Islet precursor cell (in vitro differentiated cells): ENCODE measurements at regions not wholly inside any gene's neighbourhood (a gene's known extent, or its start where the extent isn't known, plus 50 kb on each side); places are given as distances from the start of the nearest gene placed in this dataset.
"Not testable (repeated sequence)": the region's sequence is repeated elsewhere in the genome, so short reads cannot be mapped to it uniquely, and the experiment has no call there.

Experiments
- DNase-seq: peaks from one replicate; pipeline ENCODE4 v3.0.0-alpha.2; 2018

- no peak for DNase-seq
Observed at GRCh38 chr1:99502400-99502799, 143.5 kb upstream of the PALMD start.

DNA sequence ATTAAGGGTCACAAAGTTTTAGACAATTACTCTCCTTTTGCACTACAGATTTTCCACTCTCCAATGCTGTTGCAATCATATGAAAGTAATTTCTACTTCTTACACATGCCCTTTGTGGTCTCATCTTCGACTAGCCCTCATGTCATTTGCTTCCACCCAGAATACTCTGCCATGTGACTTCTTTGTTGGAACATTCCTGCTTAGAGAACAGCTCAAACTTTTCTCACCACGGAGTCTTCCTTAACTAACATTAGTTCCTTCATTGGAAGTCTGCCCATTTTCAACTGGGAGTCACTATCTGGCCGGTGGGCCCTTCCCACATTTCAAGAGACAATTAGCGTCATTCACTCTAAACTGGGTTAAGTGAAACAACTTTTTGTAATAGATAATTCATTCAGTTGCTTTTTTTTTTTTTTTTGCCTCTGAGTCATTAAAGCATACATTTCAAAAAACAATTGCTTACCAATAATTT lies 142.6 kb upstream of the PALMD start:
- no peak for DNase-seq

DNA sequence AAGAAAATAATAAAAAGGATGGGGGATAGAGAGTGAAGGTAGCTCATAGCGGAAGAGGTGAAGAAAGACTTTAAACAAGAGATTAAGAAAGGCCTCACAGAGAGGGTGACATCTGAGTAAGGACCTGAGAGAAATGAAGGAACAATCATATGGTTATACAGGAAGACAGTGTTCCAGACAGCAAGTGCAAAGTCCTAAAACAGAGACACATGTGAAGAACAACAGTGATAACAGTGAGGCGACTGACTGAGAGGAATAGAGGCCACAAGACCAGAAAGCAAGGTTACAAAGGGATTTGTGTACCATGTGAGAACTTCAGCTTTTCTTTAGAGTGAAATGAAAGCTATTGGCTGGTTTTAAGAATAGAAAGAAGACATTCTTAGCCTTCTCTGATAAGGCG lies 141.6 kb upstream of the PALMD start:
- no peak for DNase-seq

GRCh38 chr1:99506631-99507030 lies 139.3 kb upstream of the PALMD start:
- no peak for DNase-seq

- not testable (repeated sequence) for DNase-seq
Observed at GRCh38 chr1:99507446-99507845, 138.5 kb upstream of the PALMD start.

DNA sequence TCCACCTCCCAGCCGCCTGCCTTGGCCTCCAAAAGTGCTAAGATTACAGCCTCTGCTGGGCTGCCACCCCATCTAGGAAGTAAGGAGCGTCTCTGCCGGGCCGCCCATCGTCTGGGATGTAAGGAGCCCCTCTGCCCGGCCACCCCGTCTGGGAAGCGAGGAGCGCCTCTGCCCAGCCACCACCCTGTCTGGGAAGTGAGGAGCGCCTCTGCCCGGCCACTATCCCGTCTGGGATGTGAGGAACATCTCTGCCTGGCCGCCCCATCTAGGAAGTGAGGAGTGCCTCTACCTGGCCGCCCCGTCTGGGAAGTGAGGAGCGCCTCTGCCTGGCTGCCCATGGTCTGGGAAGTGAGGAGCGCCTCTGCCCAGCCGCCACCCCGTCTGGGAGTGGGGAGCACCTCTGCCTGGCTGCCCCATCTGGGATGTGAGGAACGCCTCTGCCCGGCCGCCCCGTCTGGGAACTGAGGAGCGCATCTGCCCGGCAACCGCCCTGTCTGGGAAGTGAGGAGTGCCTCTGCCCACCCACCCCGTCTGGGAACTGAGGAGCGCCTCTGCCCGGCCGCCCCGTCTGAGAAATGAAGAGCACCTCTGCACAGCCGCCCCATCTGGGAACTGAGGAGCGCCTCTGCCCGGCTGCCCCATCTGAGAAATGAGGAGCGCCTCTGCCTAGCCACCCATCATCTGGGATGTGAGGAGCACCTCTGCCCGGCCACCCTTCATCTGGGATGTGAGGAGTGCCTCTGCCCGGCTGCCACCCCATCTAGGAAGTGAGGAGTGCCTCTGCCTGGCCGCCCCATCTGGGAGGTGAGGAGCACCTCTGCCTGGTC lies 137.8 kb upstream of the PALMD start:
- no peak for DNase-seq

DNA sequence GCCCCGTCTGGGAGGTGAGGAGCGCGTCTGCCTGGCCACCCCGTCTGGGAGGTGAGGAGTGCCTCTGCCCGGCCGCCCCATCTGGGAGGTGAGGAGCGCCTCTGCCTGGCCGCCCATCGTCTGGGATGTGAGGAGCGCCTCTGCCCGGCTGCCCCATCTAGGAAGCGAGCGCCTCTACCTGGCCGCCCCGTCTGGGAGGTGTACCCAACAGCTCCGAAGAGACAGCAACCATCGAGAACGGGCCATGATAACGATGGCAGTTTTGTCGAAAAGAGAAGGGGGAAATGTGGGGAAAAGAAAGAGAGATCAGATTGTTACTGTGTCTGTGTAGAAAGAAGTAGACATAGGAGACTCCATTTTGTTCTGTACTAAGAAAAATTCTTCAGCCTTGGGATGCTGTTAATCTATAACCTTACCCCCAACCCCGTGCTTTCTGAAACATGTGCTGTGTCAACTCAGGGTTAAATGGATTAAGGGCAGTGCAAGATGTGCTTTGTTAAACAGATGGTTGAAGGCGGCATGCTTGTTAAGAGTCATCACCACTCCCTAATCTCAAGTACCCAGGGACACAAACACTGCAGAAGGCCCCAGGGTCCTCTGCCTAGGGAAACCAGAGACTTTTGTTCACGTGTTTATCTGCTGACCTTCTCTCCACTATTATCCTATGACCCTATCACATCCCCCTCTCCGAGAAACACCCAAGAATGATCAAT lies 137.0 kb upstream of the PALMD start:
- DNase-seq = not testable (repeated sequence)

GRCh38 chr1:99514823-99515552 lies 130.9 kb upstream of the PALMD start:
- not testable (repeated sequence) for DNase-seq

- no peak for DNase-seq
Observed at GRCh38 chr1:99516141-99516540, 129.8 kb upstream of the PALMD start.

- no peak for DNase-seq
Observed at GRCh38 chr1:99520121-99520520, 125.8 kb upstream of the PALMD start.

- no peak for DNase-seq
Observed at GRCh38 chr1:99525331-99525730, 120.6 kb upstream of the PALMD start.

DNA sequence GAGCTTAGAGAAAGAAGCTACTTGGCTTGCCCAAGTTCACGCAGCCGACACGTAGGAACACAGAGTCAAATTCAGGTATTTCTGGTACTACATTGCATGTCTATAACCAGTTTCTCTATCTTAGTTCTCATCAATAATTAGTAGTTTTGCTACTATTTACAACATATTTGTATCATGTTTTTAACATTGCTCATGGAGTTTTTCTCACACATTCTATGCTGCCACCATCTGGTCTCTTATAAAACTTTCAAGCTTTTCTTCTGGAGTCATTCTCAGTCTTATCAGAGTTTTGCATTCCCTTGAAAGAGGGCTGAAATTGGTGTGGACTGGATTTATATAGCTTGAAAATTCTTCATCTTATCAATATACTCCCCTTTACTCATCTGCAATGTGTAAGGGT lies 118.8 kb upstream of the PALMD start:
- DNase-seq = no peak

DNA sequence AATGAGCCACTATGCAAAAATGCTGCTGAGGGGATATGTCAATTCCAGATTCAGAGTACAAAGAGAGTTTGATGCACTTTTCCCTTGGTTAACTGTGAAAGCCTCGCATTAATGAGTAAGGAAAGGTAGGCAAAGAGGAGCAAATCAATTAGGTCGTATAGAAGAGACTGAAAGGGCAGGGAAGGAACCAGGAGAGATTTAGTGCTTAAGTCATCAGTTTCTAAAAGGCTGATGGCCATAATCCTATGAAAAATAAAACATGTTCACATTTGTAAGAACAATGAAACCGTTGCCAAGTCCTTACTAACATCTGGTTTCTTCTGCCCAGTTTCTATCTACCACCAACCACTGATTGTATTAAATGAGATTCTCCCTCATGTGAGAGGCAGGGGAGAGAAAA lies 118.4 kb upstream of the PALMD start:
- no peak for DNase-seq

- DNase-seq = no peak
Observed at GRCh38 chr1:99529002-99529401, 116.9 kb upstream of the PALMD start.

DNA sequence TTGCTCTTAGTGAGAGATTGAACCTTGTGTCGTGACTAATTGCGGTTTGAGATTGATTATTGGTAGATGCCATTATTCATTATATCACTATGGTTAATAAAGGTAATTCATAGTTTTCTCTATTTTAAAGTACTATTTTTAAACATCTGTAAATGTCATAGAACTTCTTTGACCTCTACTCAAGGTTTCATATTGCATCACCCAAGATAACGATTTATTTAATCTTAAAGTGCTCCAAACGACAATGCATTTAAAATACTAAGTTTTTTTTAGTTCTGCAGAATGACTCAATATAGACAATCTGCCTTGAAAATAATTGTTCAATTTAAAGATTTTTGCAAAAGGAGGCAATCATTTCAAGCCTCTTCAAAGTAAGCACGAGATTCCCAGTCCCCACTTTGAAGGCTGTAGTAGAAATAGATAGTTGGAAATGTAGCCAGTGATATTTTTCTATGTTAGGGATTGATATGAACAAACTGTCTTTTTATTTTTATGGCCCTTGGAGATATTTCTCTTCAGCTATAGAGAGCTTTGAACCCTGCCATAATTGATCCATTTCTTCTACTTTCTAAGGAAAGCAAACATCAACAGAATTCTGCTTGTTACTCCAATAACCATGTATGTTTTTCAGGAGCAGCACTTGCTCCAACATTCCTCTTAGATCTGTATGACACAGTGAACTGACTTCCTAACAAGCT lies 114.2 kb upstream of the PALMD start:
- no peak for DNase-seq

- DNase-seq = no peak
Observed at GRCh38 chr1:99532276-99532580, 113.7 kb upstream of the PALMD start.

DNA sequence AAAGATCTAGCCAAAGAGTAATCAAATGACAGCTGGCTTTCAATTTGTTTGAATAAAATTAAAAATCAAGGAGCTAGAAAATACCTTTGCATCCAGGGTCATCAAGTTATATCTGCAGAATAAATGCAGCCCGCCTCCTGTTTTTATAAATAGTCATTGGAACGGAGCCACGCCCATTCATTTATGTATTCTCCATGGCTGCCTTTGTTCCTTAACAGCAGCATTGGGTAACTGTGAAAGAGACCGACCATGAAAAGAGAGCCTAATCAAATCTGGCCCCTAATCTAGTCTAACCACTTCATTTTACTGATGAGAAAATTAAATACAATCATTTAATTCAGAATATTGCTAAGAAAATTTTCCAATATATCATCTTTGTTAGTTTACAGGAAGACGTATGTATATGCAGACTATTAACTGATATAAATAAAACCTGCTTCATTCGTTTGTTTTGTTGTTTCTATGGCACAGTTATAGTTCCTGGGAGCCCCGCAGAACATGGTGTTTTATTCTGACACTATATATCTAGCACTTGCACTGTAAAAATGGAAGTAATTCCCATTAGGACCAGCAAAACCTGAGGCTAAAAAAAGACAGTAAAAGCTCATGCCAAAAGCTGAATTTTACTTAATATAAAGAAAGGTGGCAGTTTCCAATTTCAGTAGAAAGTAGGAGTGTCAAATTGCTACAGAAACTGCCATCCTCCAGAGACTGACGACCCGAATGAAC lies 111.8 kb upstream of the PALMD start:
- no peak for DNase-seq

- no peak for DNase-seq
Observed at GRCh38 chr1:99534638-99534930, 111.3 kb upstream of the PALMD start.

DNA sequence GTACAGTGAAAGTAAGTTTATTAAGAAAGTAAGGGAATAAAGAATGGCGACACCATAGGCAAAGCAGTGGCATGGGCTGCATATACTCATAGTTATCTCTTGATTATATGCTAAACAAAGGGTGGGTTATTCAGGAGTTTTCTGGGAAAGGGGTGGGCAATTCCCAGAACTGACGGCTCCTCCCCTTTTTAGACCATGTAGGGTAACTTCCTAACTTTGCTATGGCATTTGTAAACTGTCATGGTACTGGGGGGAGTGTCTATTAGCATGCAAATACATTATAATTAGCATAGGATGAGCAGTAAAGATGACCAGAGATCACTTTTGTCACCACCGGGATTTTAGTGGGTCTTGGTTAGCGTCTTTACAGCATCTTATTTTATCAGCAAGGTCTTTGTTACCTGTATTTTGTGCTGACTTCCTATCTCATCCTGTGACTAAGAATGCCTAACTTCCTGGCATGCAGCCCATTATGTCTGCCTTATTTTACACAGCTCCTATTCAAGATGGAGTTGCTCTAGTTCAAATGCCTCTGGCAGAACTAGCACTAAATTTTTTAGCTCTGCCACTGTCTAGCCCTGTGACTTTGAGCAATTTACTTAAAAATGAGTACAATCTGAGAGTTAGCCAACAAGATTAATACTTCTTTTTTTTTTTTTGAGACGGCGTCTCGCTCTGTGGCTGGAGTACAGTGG lies 110.3 kb upstream of the PALMD start:
- no peak for DNase-seq

DNA sequence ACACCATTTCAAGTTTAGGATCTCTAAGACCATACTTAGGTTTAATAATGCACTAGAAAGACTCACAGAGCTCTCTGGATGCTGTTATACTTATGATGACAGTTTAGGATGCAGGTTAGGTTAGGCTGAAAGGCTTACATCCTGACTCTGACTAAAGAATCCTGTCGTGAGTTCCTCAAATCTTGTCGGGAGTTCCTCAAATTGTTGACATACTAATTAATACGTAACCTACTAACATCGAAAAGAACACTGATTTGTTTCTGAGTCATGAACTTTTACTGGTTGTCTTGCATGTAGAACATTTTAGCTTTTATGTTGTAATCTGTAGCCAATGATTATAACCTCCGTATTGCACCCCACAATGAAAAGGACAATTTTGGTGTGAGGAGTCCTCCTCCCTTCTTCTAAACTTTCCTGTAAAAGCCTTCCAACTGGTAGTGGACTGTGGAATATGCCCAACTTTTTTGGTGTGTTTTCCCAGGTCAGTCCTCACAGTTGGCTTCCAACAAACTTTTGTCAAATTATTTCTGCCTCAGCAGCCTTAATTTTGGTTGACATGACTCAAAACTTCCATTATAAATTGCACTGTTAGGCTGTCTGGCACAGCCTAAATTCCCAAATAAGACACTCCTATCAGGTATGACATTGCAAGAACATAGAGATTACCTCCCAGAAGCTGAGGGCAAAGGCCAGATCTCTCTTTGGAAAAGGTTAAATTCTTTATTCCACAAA lies 107.9 kb upstream of the PALMD start:
- no peak for DNase-seq

GRCh38 chr1:99538618-99538956 lies 107.3 kb upstream of the PALMD start:
- DNase-seq = no peak

- DNase-seq = no peak
Observed at GRCh38 chr1:99539131-99539530, 106.8 kb upstream of the PALMD start.
